Colonic mucosa (tissue), 4 donors: ENCODE measurements at regions not wholly inside any gene's neighbourhood (a gene's known extent, or its start where the extent isn't known, plus 50 kb on each side); places are given as distances from the start of the nearest gene placed in this dataset.

Experiments used
- DNase-seq: peaks from one replicate; pipeline ENCODE4 v3.0.0-alpha.2; 2020
- H3K27ac ChIP-seq: fragments of 200-600 bp; one replicate; pipeline ENCODE4 v1.8.0; 2021
- H3K27me3 ChIP-seq: fragments of 200-600 bp; one replicate; pipeline ENCODE4 v1.8.0; 2021
- H3K36me3 ChIP-seq: fragments of 200-600 bp; one replicate; pipeline ENCODE4 v1.8.0; 2021
- H3K4me1 ChIP-seq: fragments of 200-600 bp; one replicate; pipeline ENCODE4 v1.8.0; 2021; ENCODE audit warnings: mild to moderate bottlenecking
- H3K4me3 ChIP-seq: fragments of 200-600 bp; one replicate; pipeline ENCODE4 v1.8.0; 2021
- H3K9ac ChIP-seq, 2 donors: one replicate each; pipeline ENCODE4 v1.7.0; 2013; ENCODE audit warnings: control low read depth in 2 of 2, low read depth in 2 of 2, low read length in 2 of 2
- H3K9me3 ChIP-seq: fragments of 200-600 bp; one replicate; pipeline ENCODE4 v1.8.0; 2021
- CTCF ChIP-seq: fragments of 200-600 bp; IDR thresholded peaks from one replicate; pipeline ENCODE4 v1.8.0; 2022; ENCODE audit warnings: antibody characterized with exemption, mild to moderate bottlenecking
- intact Hi-C: fragments of 100-400 bp; cut with DNase I; formaldehyde crosslinking; loops from one replicate; pipeline ENCODE4 v1.14.1; 2022
- donor health status: healthy.
- donor health status: DM: no; HTN: no; CAD: no.
- donor health status: DM: no; HTN: no; CAD: no.

DNA sequence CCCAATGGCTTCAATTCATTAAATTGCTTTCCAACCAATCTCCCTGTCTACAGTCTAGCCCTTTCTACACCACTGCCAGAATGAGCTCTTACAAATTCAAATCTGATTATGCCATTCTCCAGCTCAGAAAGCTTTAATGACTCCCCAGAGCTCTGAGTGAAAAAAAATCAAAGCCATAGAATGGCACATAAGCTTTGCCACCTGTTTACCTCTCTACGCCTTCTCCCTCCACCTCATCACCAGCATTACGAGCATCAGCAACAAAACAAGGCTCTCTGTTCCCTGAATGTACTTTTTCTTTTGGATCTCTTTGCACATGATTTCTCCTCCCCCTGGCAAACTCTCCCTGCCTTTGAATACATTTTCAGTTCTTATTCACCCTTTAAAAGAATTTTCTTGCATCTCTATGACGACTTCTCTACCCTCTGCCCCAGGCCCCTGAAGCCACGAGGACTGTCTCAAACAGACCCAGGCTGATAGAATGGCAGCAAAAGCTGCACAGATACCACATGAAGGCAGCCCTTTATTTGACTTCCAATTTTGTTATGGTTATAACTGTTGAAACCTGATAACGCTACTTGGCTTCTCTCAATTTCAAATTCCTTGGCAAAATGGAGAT, 516.0 kb downstream of the PCDH7 start:
- H3K9ac ChIP-seq = no peak overlapping the region
- intact Hi-C loops = no loop called here

GRCh38 chr4:31236639-31237173, 516.5 kb downstream of the PCDH7 start:
- no peaks in the 10 kb centered on the region for H3K4me1 ChIP-seq
- intact Hi-C loops = no loop called here
- H3K4me3 ChIP-seq = no peak overlapping the region
- H3K9me3 ChIP-seq = no peaks in the 10 kb centered on the region
- H3K9ac ChIP-seq = no peak overlapping the region
- no peak overlapping the region for H3K27ac ChIP-seq
- H3K27me3 ChIP-seq = no peaks in the 10 kb centered on the region
- DNase-seq = no peak
- TF ChIP-seq CTCF = no peak
- no peaks in the 10 kb centered on the region for H3K36me3 ChIP-seq

More for the DNA sequence above, 516.0 kb downstream of the PCDH7 start:
- Histone ChIP-seq H3K4me1 (no peaks in the 10 kb centered on the region), H3K27ac (no peak overlapping the region), H3K27me3 (no peaks in the 10 kb centered on the region), H3K36me3 (no peaks in the 10 kb centered on the region), H3K4me3 (no peak overlapping the region), H3K9me3 (no peaks in the 10 kb centered on the region)
- no peak for TF ChIP-seq CTCF
- DNase-seq = no peak

DNA sequence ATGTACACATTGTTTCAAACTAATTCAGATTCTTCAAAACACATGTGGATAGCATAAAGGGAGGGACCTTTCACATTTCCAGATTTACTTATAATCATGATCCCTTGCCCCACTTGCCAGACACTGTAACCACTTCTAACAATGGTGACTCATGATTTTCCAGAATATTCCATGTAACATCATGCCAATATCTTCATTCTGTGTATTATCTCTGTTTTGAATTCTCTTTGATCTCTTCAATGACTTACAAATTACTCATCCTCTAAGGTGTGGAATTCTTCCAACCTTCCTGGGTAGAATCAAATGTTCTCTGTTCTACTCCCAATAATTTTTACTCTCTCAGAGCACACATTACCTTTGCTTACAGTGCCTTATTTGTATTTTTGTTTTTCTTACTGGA, 517.1 kb downstream of the PCDH7 start:
- Histone ChIP-seq H3K27ac (no peak overlapping the region), H3K4me3 (no peak overlapping the region), H3K9ac (no peak overlapping the region), H3K4me1 (no peaks in the 10 kb centered on the region), H3K36me3 (no peaks in the 10 kb centered on the region), H3K9me3 (no peaks in the 10 kb centered on the region), H3K27me3 (no peaks in the 10 kb centered on the region)
- no peak for TF ChIP-seq CTCF
- DNase-seq = no peak
- intact Hi-C loops = no loop called here

- DNase-seq = no peak
- intact Hi-C loops = no loop called here
- H3K4me1 ChIP-seq = no peaks in the 10 kb centered on the region
- H3K36me3 ChIP-seq = no peaks in the 10 kb centered on the region
- no peak overlapping the region for H3K9ac ChIP-seq
- H3K27me3 ChIP-seq = no peaks in the 10 kb centered on the region
- no peak for TF ChIP-seq CTCF
- H3K9me3 ChIP-seq = no peaks in the 10 kb centered on the region
- no peak overlapping the region for H3K27ac ChIP-seq
- H3K4me3 ChIP-seq = no peak overlapping the region
These were observed 519.7 kb downstream of the PCDH7 start for GRCh38 chr4:31239886-31240285.

DNA sequence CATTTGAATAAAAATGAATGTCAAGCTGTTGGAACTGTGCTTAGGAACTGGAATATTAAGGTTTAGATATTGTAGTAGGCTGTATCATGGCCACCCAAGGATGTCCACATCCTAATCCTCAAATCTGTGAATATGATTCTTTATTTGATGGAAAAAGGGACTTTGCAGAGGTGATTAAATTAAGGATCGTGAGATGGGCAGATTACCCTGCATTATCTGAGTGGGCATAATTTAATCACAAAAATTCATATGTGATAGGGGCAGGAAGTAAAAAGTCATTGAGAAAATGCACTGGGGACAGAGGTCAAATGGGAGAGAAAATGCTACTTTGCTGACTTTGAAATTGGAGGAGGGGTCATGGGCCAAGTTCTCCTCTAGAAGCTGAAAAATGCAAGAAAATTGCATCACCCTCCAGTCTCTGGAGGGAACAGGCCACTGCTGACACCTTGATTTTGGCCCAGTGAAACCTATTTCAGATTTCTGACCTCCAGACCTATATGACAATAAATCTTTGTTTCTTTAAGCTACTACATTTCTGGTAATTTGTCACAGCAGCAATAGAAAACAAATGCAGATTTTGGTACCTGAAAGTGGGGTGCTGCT, 521.4 kb downstream of the PCDH7 start:
- intact Hi-C loops = no loop called here
- H3K36me3 ChIP-seq = no peaks in the 10 kb centered on the region
- H3K4me1 ChIP-seq = no peaks in the 10 kb centered on the region
- no peak for TF ChIP-seq CTCF
- no peaks in the 10 kb centered on the region for H3K9me3 ChIP-seq
- no peaks in the 10 kb centered on the region for H3K27me3 ChIP-seq
- H3K27ac ChIP-seq = no peak overlapping the region
- H3K4me3 ChIP-seq = no peak overlapping the region
- no peak for DNase-seq
- H3K9ac ChIP-seq = no peak overlapping the region
